ENCODE measurements at regions not wholly inside any gene's neighbourhood (a gene's known extent, or its start where the extent isn't known, plus 50 kb on each side); places are given as distances from the start of the nearest gene placed in this dataset.

- no peak for TF ChIP-seq REST (IDR thresholded peaks at IDR 0.05; ENCODE audit: insufficient replicate concordance, low read depth)
- TF ChIP-seq SPI1 (IDR thresholded peaks at IDR 0.05; ENCODE audit: borderline replicate concordance, low read depth): no peak
- no peak for TF ChIP-seq CTCF (IDR thresholded peaks at IDR 0.05; ENCODE audit: insufficient read depth, low read length)
- no peak for TF ChIP-seq POLR2AphosphoS5 (IDR thresholded peaks at IDR 0.05; ENCODE audit: low read depth)
- H3K4me3 ChIP-seq (replicated peaks; ENCODE audit: insufficient read depth, low read length): no peak overlapping the region
- H3K27ac ChIP-seq (replicated peaks): no peak overlapping the region
- H3K27me3 ChIP-seq (ENCODE audit: insufficient read depth, poor library complexity, severe bottlenecking): no peaks in the 10 kb centered on the region
- no peak for DNase-seq (ENCODE audit: low read depth in 1 of 2, low spot score in 1 of 2)
Measured at GRCh38 chr9:85334228-85334627, 407.5 kb downstream of the AGTPBP1 start.

GRCh38 chr9:85332487-85332886, 409.3 kb downstream of the AGTPBP1 start:
- H3K27me3 ChIP-seq (ENCODE audit: insufficient read depth, poor library complexity, severe bottlenecking): peaks cover 6% of the 10 kb centered on the region
- DNase-seq (ENCODE audit: low read depth in 1 of 2, low spot score in 1 of 2): no peak
- TF ChIP-seq POLR2AphosphoS5 (IDR thresholded peaks at IDR 0.05; ENCODE audit: low read depth): no peak
- TF ChIP-seq REST (IDR thresholded peaks at IDR 0.05; ENCODE audit: insufficient replicate concordance, low read depth): no peak
- no peak for TF ChIP-seq CTCF (IDR thresholded peaks at IDR 0.05; ENCODE audit: insufficient read depth, low read length)
- no peak for TF ChIP-seq SPI1 (IDR thresholded peaks at IDR 0.05; ENCODE audit: borderline replicate concordance, low read depth)
- no peak for TF ChIP-seq GABPA (IDR thresholded peaks at IDR 0.05; ENCODE audit: low read depth)
- no peak overlapping the region for H3K27ac ChIP-seq (replicated peaks)
- no peak overlapping the region for H3K4me3 ChIP-seq (replicated peaks; ENCODE audit: insufficient read depth, low read length)

- DNase-seq (ENCODE audit: low read depth in 1 of 2, low spot score in 1 of 2): no peak
- Histone ChIP-seq H3K27me3 (ENCODE audit: insufficient read depth, poor library complexity, severe bottlenecking) (peaks cover 6% of the 10 kb centered on the region), H3K27ac (replicated peaks) (no peak overlapping the region), H3K4me3 (replicated peaks; ENCODE audit: insufficient read depth, low read length) (no peak overlapping the region)
- no peak for TF ChIP-seq POLR2AphosphoS5 (IDR thresholded peaks at IDR 0.05; ENCODE audit: low read depth)
Measured at GRCh38 chr9:85331626-85332025, 410.1 kb downstream of the AGTPBP1 start.

- Histone ChIP-seq H3K27me3 (ENCODE audit: insufficient read depth, poor library complexity, severe bottlenecking) (no peaks in the 10 kb centered on the region), H3K4me3 (replicated peaks; ENCODE audit: insufficient read depth, low read length) (no peak overlapping the region), H3K27ac (replicated peaks) (no peak overlapping the region)
- DNase-seq (ENCODE audit: low read depth in 1 of 2, low spot score in 1 of 2): no peak
- TF ChIP-seq POLR2AphosphoS5 (IDR thresholded peaks at IDR 0.05; ENCODE audit: low read depth): no peak
- no peak for TF ChIP-seq GABPA (IDR thresholded peaks at IDR 0.05; ENCODE audit: low read depth)
- TF ChIP-seq REST (IDR thresholded peaks at IDR 0.05; ENCODE audit: insufficient replicate concordance, low read depth): no peak
- TF ChIP-seq CTCF (IDR thresholded peaks at IDR 0.05; ENCODE audit: insufficient read depth, low read length): no peak
- TF ChIP-seq SPI1 (IDR thresholded peaks at IDR 0.05; ENCODE audit: borderline replicate concordance, low read depth): no peak
Measured at GRCh38 chr9:85322592-85322991, 419.2 kb downstream of the AGTPBP1 start.

Measured in HL-60 (cell line).